MM.1S (cell line): ENCODE measurements at regions not wholly inside any gene's neighbourhood (a gene's known extent, or its start where the extent isn't known, plus 50 kb on each side); places are given as distances from the start of the nearest gene placed in this dataset.
"Not testable (repeated sequence)": the region's sequence is repeated elsewhere in the genome, so short reads cannot be mapped to it uniquely, and the experiment has no call there.

ENCODE experiments used
- DNase-seq: peaks from one replicate; pipeline ENCODE4 v3.0.0-alpha.2; 2015
- H2AFZ ChIP-seq: fragments of 300-600 bp; sonication (generic); 2 replicates; pipeline ENCODE4 v1.6.0; 2016; ENCODE audit warnings: antibody characterized with exemption, low read length
- H3F3A ChIP-seq: fragments of 300-600 bp; sonication (generic); 2 replicates; pipeline ENCODE4 v1.6.1; 2016; ENCODE audit warnings: mild to moderate bottlenecking, antibody characterized with exemption, low read length, moderate library complexity, mixed read lengths; ENCODE audit not compliant: insufficient read depth
- H3K27ac ChIP-seq: fragments of 300-600 bp; sonication (generic); 2 replicates; pipeline ENCODE4 v1.5.1; 2016; ENCODE audit warnings: mild to moderate bottlenecking, low read length
- H3K27me3 ChIP-seq: fragments of 300-600 bp; sonication (generic); replicated peaks from 2 replicates; pipeline ENCODE4 v1.6.0; 2016; ENCODE audit warnings: low read length; ENCODE audit not compliant: insufficient read depth
- H3K36me3 ChIP-seq: fragments of 300-600 bp; sonication (generic); replicated peaks from 2 replicates; pipeline ENCODE4 v1.6.1; 2016; ENCODE audit warnings: mild to moderate bottlenecking, low read length, mixed read lengths; ENCODE audit not compliant: insufficient read depth
- H3K4me1 ChIP-seq: fragments of 300-600 bp; sonication (generic); 2 replicates; pipeline ENCODE4 v1.6.1; 2016; ENCODE audit warnings: low read length, mixed read lengths
- H3K4me2 ChIP-seq: fragments of 300-600 bp; sonication (generic); 2 replicates; pipeline ENCODE4 v1.6.0; 2016; ENCODE audit warnings: low read depth, low read length
- H3K4me3 ChIP-seq: fragments of 300-600 bp; sonication (generic); 2 replicates; pipeline ENCODE4 v1.5.1; 2016; ENCODE audit warnings: low read length, mixed read lengths
- H3K79me2 ChIP-seq: fragments of 300-600 bp; sonication (generic); 2 replicates; pipeline ENCODE4 v1.6.1; 2016; ENCODE audit warnings: mixed run types, low read length, mixed read lengths
- H3K9ac ChIP-seq: fragments of 300-600 bp; sonication (generic); 2 replicates; pipeline ENCODE4 v1.6.1; 2016; ENCODE audit warnings: low read length, mixed read lengths
- H3K9me2 ChIP-seq: fragments of 300-600 bp; sonication (generic); replicated peaks from 2 replicates; pipeline ENCODE4 v1.6.1; 2016; ENCODE audit warnings: mild to moderate bottlenecking, low read length, mixed read lengths; ENCODE audit not compliant: insufficient read depth
- H3K9me3 ChIP-seq: fragments of 300-600 bp; sonication (generic); replicated peaks from 2 replicates; pipeline ENCODE4 v1.6.1; 2016; ENCODE audit warnings: mild to moderate bottlenecking, low read length, mixed read lengths; ENCODE audit not compliant: insufficient read depth
- H4K20me1 ChIP-seq: fragments of 300-600 bp; sonication (generic); 2 replicates; pipeline ENCODE4 v1.6.1; 2016; ENCODE audit warnings: mild to moderate bottlenecking, low read length, moderate library complexity, mixed read lengths; ENCODE audit not compliant: insufficient read depth
- EZH2 ChIP-seq: fragments of 300-600 bp; sonication (generic); optimal IDR thresholded peaks from 2 replicates; pipeline ENCODE3; 2017; ENCODE audit warnings: low read depth, mild to moderate bottlenecking, antibody characterized with exemption, low read length, mixed read lengths
- EZH2phosphoT487 ChIP-seq: fragments of 300-600 bp; sonication (generic); IDR thresholded peaks from 2 replicates; pipeline ENCODE4 v1.6.1; 2018; ENCODE audit warnings: antibody characterized with exemption, low read length
- TF ChIP-seq, protein P1 (sequence below): fragments of 300-600 bp; sonication (generic); IDR thresholded peaks from 2 replicates; pipeline ENCODE4 v1.5.1; 2016; ENCODE audit warnings: antibody characterized with exemption, low read length, mixed read lengths

DNA sequence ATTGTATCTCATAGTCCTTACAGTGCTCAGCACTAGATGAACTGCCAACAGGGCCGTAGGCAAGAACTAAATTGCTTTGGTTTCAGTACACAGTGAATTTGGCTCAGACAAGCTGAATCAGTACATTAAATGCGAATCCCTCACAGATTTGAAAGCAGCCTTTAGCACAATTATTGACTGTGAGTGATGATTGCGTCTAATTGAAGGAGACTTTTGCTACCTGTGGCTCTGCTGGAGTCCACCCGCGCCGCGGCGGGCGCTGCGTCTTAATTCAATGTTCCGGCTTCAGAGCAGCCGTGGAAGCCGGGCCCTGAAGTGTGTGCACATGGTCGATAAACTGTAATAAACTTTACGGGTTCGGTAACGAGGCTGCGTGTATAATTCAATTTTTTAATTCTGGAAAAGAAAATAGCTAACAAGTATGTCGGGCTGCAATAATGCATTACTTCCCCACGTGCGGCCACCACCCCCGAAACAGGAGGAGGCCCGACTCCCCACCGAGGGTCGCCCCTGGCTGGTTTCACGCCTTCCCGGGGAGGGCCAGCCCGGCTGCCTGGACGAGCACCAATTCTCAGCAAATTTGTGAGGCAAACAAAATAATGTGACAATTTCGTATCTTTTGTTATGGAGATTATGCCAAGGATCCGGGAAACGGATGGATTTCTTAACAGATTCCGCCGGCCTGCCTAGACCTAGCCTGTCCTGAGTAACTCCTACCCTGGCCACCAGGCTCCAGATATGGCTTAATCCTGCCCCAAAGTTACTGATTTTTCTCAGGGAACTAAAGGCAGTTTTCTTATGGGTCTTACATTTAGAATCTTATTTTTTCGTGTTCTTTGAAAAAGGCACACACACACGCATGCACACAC lies 269.4 kb upstream of the IRX1 start:
- Histone ChIP-seq H3K9ac (no peak overlapping the region), H4K20me1 (no peaks in the 10 kb centered on the region), H3K4me3 (no peak overlapping the region), H3K36me3 (no peaks in the 10 kb centered on the region), H3K9me2 (no peaks in the 10 kb centered on the region), H3K27ac (no peak overlapping the region), H3F3A (no peaks in the 10 kb centered on the region), H3K9me3 (no peaks in the 10 kb centered on the region), H3K27me3 (no peaks in the 10 kb centered on the region), H3K4me1 (no peaks in the 10 kb centered on the region), H2AFZ (no peak overlapping the region), H3K79me2 (no peaks in the 10 kb centered on the region), H3K4me2 (no peak overlapping the region)
- TF ChIP-seq EZH2, result no peak
- TF ChIP-seq EZH2phosphoT487, result no peak
- TF ChIP-seq, protein P1, sequence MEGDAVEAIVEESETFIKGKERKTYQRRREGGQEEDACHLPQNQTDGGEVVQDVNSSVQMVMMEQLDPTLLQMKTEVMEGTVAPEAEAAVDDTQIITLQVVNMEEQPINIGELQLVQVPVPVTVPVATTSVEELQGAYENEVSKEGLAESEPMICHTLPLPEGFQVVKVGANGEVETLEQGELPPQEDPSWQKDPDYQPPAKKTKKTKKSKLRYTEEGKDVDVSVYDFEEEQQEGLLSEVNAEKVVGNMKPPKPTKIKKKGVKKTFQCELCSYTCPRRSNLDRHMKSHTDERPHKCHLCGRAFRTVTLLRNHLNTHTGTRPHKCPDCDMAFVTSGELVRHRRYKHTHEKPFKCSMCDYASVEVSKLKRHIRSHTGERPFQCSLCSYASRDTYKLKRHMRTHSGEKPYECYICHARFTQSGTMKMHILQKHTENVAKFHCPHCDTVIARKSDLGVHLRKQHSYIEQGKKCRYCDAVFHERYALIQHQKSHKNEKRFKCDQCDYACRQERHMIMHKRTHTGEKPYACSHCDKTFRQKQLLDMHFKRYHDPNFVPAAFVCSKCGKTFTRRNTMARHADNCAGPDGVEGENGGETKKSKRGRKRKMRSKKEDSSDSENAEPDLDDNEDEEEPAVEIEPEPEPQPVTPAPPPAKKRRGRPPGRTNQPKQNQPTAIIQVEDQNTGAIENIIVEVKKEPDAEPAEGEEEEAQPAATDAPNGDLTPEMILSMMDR, result no peak
- no peak for DNase-seq

DNA sequence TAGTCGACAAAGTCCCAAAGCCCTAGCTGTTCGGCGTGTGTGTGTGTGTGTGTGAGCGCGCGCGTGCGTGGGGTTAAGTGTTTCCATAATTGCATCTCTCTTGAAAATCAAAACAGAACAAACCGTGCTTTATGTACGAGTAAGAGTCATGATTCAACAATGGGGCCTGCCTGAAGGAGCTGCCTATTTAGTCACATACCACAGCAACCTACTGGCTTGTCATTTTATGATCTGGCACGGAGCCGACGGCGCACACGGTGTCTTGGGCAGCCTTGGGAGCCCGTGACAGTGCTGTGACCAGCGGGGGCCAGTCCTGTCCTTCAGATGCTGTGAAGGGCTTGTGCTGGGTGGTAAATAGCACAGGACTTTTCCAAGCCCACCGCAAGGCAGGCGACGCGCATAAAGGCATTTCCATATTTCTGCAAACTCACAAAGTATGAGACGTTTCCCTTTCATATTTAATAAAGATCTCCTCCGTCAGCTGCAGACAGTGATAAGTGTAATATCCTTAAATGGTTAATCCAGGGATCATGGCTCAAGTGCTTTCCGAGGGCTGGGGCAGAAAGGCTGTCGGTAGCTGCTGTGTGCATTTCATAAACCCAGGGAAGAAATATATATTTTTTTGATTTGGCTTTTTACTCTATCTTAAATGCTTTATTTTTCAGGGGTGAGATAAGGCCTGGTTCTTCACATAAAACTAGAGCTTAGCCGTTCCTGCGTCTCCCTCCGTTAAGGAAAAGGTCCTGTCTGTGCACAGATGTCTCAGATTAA lies 270.2 kb upstream of the IRX1 start:
- no peaks in the 10 kb centered on the region for H4K20me1 ChIP-seq
- no peak overlapping the region for H2AFZ ChIP-seq
- H3K9ac ChIP-seq, result no peak overlapping the region
- H3F3A ChIP-seq, result no peaks in the 10 kb centered on the region
- no peak for DNase-seq
- no peaks in the 10 kb centered on the region for H3K27me3 ChIP-seq
- no peak overlapping the region for H3K27ac ChIP-seq
- H3K4me1 ChIP-seq, result no peaks in the 10 kb centered on the region
- no peaks in the 10 kb centered on the region for H3K9me3 ChIP-seq
- no peaks in the 10 kb centered on the region for H3K9me2 ChIP-seq
- no peaks in the 10 kb centered on the region for H3K79me2 ChIP-seq
- H3K36me3 ChIP-seq, result no peaks in the 10 kb centered on the region
- no peak overlapping the region for H3K4me2 ChIP-seq
- no peak overlapping the region for H3K4me3 ChIP-seq
- no peak for TF ChIP-seq EZH2phosphoT487
- no peak for TF ChIP-seq EZH2
- TF ChIP-seq, protein P1, result no peak

DNA sequence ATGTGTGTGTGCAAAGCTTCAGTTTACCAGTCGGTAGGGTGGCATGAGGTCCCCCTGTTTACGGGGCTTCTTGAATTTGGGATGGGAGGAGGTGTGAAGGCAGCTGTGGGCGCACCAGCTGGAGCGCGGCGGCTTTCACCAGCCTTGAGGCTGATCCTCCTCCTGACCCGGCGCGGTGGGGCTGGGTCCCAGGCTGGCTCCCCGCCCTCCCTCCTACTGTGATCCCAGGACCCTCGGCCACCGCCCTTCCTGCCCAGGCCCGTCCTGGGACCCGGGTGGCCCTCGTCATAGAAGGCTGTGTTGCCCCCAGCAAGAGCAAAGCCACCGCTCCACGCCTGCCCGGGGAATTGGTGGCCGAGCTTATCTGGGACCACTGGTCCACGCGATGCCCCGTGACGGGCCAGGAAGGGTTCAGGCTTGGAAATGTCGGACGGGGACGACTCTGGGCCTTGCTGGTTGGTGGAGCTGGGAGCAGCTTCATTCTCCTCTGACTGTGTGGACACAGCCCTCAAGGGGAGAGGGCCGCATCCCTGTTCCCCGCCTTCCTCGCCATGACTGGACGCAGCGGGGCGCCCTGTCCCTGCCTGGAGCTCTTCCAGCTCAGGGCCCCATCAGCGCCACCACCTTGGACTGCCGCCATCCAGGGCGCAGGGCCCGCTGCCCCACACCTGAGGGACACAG lies 271.1 kb upstream of the IRX1 start:
- TF ChIP-seq EZH2phosphoT487, result no peak
- TF ChIP-seq, protein P1, result no peak
- no peak for TF ChIP-seq EZH2
- Histone ChIP-seq H4K20me1 (no peaks in the 10 kb centered on the region), H3K27ac (no peak overlapping the region), H3K27me3 (no peaks in the 10 kb centered on the region), H2AFZ (no peak overlapping the region), H3K79me2 (no peaks in the 10 kb centered on the region), H3K9me2 (no peaks in the 10 kb centered on the region), H3K36me3 (no peaks in the 10 kb centered on the region), H3K4me1 (no peaks in the 10 kb centered on the region), H3K9ac (no peak overlapping the region), H3K4me3 (no peak overlapping the region), H3K9me3 (no peaks in the 10 kb centered on the region), H3F3A (no peaks in the 10 kb centered on the region), H3K4me2 (no peak overlapping the region)
- no peak for DNase-seq

DNA sequence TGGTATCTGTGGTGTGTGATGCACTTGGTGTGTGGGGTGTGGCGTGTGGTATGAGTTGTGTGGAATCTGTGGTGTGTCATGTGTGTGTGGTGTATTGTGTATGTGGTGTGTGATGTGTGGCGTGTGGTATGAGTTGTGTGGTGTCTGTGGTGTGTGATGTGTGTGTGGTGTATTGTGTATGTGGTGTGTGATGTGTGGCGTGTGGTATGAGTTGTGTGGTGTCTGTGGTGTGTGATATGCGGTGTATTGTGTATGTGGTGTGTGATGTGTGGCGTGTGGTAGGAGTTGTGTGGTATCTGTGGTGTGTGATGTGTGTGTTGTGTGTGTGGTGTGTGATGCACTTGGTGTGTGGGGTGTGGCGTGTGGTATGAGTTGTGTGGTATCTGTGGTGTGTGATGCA lies 271.7 kb upstream of the IRX1 start:
- H3K4me1 ChIP-seq, H3K27me3 ChIP-seq, H3K9me2 ChIP-seq, H3K4me2 ChIP-seq, DNase-seq, H3K4me3 ChIP-seq, H3K9me3 ChIP-seq, H4K20me1 ChIP-seq, H2AFZ ChIP-seq, H3K9ac ChIP-seq, H3F3A ChIP-seq, H3K36me3 ChIP-seq, H3K27ac ChIP-seq, H3K79me2 ChIP-seq: not testable (repeated sequence)
